ENCODE measurements at regions not wholly inside any gene's neighbourhood (a gene's known extent, or its start where the extent isn't known, plus 50 kb on each side); places are given as distances from the start of the nearest gene placed in this dataset.

GRCh38 chr1:213723187-213723586 is 264.6 kb upstream of the PROX1 start:
- TF ChIP-seq CTCF (IDR thresholded peaks at IDR 0.05) (no peak), EZH2 (IDR thresholded peaks at IDR 0.05) (no peak), EZH2phosphoT487 (IDR thresholded peaks at IDR 0.05) (no peak)

Measured in neural progenitor cell (in vitro differentiated cells).